GM23338 (cell line): ENCODE measurements at regions not wholly inside any gene's neighbourhood (a gene's known extent, or its start where the extent isn't known, plus 50 kb on each side); places are given as distances from the start of the nearest gene placed in this dataset.

Experiments used
- CREB1 ChIP-seq: fragments of 250-450 bp; sonication (Bioruptor Pico); IDR thresholded peaks from 2 replicates; pipeline ENCODE4 v1.5.0; 2020; ENCODE audit warnings: low read depth, mild to moderate bottlenecking, moderate library complexity
- EZH2 ChIP-seq: fragments of 200-600 bp; sonication (generic); IDR thresholded peaks from one replicate; pipeline ENCODE4 v1.8.0; 2017; ENCODE audit warnings: antibody characterized with exemption, mild to moderate bottlenecking, low read depth; ENCODE audit not compliant: unreplicated experiment
- EZH2phosphoT487 ChIP-seq: fragments of 200-600 bp; sonication (generic); IDR thresholded peaks from one replicate; pipeline ENCODE4 v1.8.1; 2018; ENCODE audit warnings: antibody characterized with exemption; ENCODE audit not compliant: unreplicated experiment
- JUNB ChIP-seq: IDR thresholded peaks from one replicate; pipeline ENCODE4 v1.6.1; 2016; ENCODE audit warnings: antibody characterized with exemption; ENCODE audit not compliant: unreplicated experiment
- NANOG ChIP-seq: IDR thresholded peaks from 2 replicates; pipeline ENCODE4 v1.6.1; 2016; ENCODE audit warnings: antibody characterized with exemption, borderline replicate concordance
- POLR2AphosphoS5 ChIP-seq: IDR thresholded peaks from 2 replicates; pipeline ENCODE4 v1.6.1; 2016; ENCODE audit warnings: antibody characterized with exemption, low read depth
- STAT1 ChIP-seq: IDR thresholded peaks from one replicate; pipeline ENCODE4 v1.6.1; 2016; ENCODE audit warnings: antibody characterized with exemption; ENCODE audit not compliant: unreplicated experiment
- ZNF114 ChIP-seq: fragments of 250-450 bp; sonication (Bioruptor Pico); IDR thresholded peaks from 2 replicates; pipeline ENCODE4 v1.5.0; 2020; ENCODE audit warnings: mild to moderate bottlenecking, moderate library complexity
- TF ChIP-seq, protein P1 (sequence below), 2 experiments: fragments of 200-600 bp in 1 of 2; sonication (generic) in 1 of 2; conservative IDR thresholded peaks; 2 replicates each; pipeline versions ENCODE4 v1.5.1 to v1.6.1; 2016 to 2017; ENCODE audit warnings: antibody characterized with exemption in 2 of 2, low read depth in 2 of 2, mild to moderate bottlenecking in 2 of 2, moderate library complexity in 1 of 2
- TF ChIP-seq, protein P2 (sequence below): IDR thresholded peaks from one replicate; pipeline ENCODE4 v1.6.1; 2018; ENCODE audit warnings: antibody characterized with exemption; ENCODE audit not compliant: unreplicated experiment
- TF ChIP-seq, protein P3 (sequence below): IDR thresholded peaks from 2 replicates; pipeline ENCODE4 v1.6.1; 2016; ENCODE audit warnings: antibody characterized with exemption

DNA sequence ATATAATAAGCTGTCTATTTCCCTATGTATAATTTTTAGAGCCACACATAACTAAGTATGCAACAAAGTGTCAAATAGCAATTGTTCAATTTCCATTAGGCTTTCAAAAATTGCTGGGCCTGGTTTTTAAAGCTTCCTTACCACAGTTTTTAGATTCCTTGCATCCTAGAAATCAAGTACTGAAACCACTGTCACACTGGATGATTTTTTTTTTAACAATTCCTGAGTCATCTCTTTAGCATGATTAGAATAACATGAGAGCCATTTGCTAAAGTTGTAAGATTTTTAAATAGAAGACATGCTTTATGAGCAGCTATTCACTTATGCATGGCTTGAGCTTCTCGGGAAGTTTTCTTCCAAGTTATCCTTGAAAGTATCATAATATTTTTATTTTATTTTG is 319.5 kb upstream of the NXPH2 start:
- no peak for TF ChIP-seq POLR2AphosphoS5
- no peak for TF ChIP-seq EZH2
- TF ChIP-seq, protein P1, sequence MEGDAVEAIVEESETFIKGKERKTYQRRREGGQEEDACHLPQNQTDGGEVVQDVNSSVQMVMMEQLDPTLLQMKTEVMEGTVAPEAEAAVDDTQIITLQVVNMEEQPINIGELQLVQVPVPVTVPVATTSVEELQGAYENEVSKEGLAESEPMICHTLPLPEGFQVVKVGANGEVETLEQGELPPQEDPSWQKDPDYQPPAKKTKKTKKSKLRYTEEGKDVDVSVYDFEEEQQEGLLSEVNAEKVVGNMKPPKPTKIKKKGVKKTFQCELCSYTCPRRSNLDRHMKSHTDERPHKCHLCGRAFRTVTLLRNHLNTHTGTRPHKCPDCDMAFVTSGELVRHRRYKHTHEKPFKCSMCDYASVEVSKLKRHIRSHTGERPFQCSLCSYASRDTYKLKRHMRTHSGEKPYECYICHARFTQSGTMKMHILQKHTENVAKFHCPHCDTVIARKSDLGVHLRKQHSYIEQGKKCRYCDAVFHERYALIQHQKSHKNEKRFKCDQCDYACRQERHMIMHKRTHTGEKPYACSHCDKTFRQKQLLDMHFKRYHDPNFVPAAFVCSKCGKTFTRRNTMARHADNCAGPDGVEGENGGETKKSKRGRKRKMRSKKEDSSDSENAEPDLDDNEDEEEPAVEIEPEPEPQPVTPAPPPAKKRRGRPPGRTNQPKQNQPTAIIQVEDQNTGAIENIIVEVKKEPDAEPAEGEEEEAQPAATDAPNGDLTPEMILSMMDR (conservative IDR thresholded peaks at IDR 0.05; ENCODE audit: low read depth in 2 of 2) = no peak
- no peak for TF ChIP-seq CREB1 (CRISPR knock-in tag)
- TF ChIP-seq JUNB = no peak
- TF ChIP-seq EZH2phosphoT487 = no peak
- TF ChIP-seq STAT1 = no peak
- TF ChIP-seq, protein P2, sequence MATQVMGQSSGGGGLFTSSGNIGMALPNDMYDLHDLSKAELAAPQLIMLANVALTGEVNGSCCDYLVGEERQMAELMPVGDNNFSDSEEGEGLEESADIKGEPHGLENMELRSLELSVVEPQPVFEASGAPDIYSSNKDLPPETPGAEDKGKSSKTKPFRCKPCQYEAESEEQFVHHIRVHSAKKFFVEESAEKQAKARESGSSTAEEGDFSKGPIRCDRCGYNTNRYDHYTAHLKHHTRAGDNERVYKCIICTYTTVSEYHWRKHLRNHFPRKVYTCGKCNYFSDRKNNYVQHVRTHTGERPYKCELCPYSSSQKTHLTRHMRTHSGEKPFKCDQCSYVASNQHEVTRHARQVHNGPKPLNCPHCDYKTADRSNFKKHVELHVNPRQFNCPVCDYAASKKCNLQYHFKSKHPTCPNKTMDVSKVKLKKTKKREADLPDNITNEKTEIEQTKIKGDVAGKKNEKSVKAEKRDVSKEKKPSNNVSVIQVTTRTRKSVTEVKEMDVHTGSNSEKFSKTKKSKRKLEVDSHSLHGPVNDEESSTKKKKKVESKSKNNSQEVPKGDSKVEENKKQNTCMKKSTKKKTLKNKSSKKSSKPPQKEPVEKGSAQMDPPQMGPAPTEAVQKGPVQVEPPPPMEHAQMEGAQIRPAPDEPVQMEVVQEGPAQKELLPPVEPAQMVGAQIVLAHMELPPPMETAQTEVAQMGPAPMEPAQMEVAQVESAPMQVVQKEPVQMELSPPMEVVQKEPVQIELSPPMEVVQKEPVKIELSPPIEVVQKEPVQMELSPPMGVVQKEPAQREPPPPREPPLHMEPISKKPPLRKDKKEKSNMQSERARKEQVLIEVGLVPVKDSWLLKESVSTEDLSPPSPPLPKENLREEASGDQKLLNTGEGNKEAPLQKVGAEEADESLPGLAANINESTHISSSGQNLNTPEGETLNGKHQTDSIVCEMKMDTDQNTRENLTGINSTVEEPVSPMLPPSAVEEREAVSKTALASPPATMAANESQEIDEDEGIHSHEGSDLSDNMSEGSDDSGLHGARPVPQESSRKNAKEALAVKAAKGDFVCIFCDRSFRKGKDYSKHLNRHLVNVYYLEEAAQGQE = no peak
- TF ChIP-seq, protein P3, sequence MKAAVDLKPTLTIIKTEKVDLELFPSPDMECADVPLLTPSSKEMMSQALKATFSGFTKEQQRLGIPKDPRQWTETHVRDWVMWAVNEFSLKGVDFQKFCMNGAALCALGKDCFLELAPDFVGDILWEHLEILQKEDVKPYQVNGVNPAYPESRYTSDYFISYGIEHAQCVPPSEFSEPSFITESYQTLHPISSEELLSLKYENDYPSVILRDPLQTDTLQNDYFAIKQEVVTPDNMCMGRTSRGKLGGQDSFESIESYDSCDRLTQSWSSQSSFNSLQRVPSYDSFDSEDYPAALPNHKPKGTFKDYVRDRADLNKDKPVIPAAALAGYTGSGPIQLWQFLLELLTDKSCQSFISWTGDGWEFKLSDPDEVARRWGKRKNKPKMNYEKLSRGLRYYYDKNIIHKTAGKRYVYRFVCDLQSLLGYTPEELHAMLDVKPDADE = no peak
- TF ChIP-seq NANOG = no peak
- TF ChIP-seq ZNF114 = no peak
